ENCODE measurements at regions not wholly inside any gene's neighbourhood (a gene's known extent, or its start where the extent isn't known, plus 50 kb on each side); places are given as distances from the start of the nearest gene placed in this dataset.

- CTCF ChIA-PET: interaction anchor here (1.7 to 1.8 kb wide), 2 partner anchors 158 to 428 kb away, joined by 6 to 8 read pairs; no protein-coding TSS in a partner anchor
- H3K4me3 Mint-ChIP-seq: peak overlapping the region; percentile 59
- peaks cover 4% of the 10 kb centered on the region; the same call in 1 of the 2 replicates for H3K36me3 Mint-ChIP-seq
- TF ChIP-seq ZBTB21 (CRISPR knock-in tag; IDR thresholded peaks at IDR 0.05; ENCODE audit: borderline replicate concordance) (no peak), ETV6 (CRISPR knock-in tag; IDR thresholded peaks at IDR 0.05) (0 out of 2 replicates have a peak, but pooled peaks have one; percentile 24), ATF1 (CRISPR knock-in tag; IDR thresholded peaks at IDR 0.05) (no peak), ZNF317 (CRISPR knock-in tag; IDR thresholded peaks at IDR 0.05; ENCODE audit: borderline replicate concordance, low read depth) (peak; percentile 66)
- ATAC-seq: peak; percentile 16
- POLR2A ChIA-PET: no interaction called here
- H3K4me1 Mint-ChIP-seq: peaks cover 57% of the 10 kb centered on the region
- peak overlapping the region; percentile 91 for H3K27ac Mint-ChIP-seq
- H3K9me3 Mint-ChIP-seq: 0 out of 2 replicates have a peak, but pooled peaks cover 3% of the 10 kb centered on the region
- H3K27me3 Mint-ChIP-seq (ENCODE audit: low read depth): no peaks in the 10 kb centered on the region
- DNase-seq (ENCODE audit: low spot score): no peak
These were observed 417.6 kb downstream of the PCNX1 start for GRCh38 chr14:71324767-71325272.

DNA sequence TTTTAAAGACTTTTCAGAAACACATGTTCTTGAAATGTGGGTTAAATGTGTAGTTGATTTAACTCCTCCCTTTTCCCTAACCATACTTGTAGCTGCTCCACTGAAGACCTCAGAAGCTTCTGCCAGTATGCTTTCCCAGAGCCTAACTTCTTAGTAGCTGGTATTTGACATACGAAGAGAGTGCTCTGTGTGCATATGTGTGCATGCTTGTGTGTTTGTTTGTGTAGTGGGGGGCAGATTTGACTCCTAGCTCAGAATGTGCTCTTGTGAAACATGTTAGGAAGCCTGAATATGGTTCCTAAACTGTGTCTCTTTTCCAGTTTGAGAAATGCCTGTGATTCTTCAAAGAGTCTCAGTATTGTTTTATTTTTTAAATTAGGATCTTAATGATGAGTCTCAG, 420.4 kb downstream of the PCNX1 start:
- ChIA-PET CTCF (no interaction called here), POLR2A (no interaction called here)
- no peaks in the 10 kb centered on the region for H3K27me3 Mint-ChIP-seq (ENCODE audit: low read depth)
- H3K36me3 Mint-ChIP-seq: peaks cover 6% of the 10 kb centered on the region; the same call in 1 of the 2 replicates
- no peak for ATAC-seq
- peaks cover 59% of the 10 kb centered on the region for H3K4me1 Mint-ChIP-seq
- H3K4me3 Mint-ChIP-seq: no peak overlapping the region
- H3K9me3 Mint-ChIP-seq: 0 out of 2 replicates have a peak, but pooled peaks cover 3% of the 10 kb centered on the region
- no peak for TF ChIP-seq OVOL2 (CRISPR knock-in tag; IDR thresholded peaks at IDR 0.05; ENCODE audit: borderline replicate concordance)
- TF ChIP-seq MXD4 (CRISPR knock-in tag; IDR thresholded peaks at IDR 0.05; ENCODE audit: borderline replicate concordance): no peak
- TF ChIP-seq ERG (CRISPR knock-in tag; IDR thresholded peaks at IDR 0.05): no peak
- TF ChIP-seq JUN (CRISPR knock-in tag; IDR thresholded peaks at IDR 0.05): no peak
- TF ChIP-seq, protein P1, sequence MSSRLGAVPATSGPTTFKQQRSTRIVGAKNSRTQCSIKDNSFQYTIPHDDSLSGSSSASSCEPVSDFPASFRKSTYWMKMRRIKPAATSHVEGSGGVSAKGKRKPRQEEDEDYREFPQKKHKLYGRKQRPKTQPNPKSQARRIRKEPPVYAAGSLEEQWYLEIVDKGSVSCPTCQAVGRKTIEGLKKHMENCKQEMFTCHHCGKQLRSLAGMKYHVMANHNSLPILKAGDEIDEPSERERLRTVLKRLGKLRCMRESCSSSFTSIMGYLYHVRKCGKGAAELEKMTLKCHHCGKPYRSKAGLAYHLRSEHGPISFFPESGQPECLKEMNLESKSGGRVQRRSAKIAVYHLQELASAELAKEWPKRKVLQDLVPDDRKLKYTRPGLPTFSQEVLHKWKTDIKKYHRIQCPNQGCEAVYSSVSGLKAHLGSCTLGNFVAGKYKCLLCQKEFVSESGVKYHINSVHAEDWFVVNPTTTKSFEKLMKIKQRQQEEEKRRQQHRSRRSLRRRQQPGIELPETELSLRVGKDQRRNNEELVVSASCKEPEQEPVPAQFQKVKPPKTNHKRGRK (CRISPR knock-in tag; IDR thresholded peaks at IDR 0.05; ENCODE audit: borderline replicate concordance): no peak
- no peak for TF ChIP-seq NFYB (CRISPR knock-in tag; conservative IDR thresholded peaks at IDR 0.05; ENCODE audit: low read depth)
- no peak for TF ChIP-seq NR1H2 (CRISPR knock-in tag; IDR thresholded peaks at IDR 0.05)
- no peak for TF ChIP-seq ATF2 (CRISPR knock-in tag; IDR thresholded peaks at IDR 0.05; ENCODE audit: borderline replicate concordance, low read depth)
- no peak for TF ChIP-seq ZNF671 (CRISPR knock-in tag; IDR thresholded peaks at IDR 0.05)
- TF ChIP-seq, protein P2, sequence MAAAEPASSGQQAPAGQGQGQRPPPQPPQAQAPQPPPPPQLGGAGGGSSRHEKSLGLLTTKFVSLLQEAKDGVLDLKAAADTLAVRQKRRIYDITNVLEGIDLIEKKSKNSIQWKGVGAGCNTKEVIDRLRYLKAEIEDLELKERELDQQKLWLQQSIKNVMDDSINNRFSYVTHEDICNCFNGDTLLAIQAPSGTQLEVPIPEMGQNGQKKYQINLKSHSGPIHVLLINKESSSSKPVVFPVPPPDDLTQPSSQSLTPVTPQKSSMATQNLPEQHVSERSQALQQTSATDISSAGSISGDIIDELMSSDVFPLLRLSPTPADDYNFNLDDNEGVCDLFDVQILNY (CRISPR knock-in tag; IDR thresholded peaks at IDR 0.05): no peak
- TF ChIP-seq, protein P3, sequence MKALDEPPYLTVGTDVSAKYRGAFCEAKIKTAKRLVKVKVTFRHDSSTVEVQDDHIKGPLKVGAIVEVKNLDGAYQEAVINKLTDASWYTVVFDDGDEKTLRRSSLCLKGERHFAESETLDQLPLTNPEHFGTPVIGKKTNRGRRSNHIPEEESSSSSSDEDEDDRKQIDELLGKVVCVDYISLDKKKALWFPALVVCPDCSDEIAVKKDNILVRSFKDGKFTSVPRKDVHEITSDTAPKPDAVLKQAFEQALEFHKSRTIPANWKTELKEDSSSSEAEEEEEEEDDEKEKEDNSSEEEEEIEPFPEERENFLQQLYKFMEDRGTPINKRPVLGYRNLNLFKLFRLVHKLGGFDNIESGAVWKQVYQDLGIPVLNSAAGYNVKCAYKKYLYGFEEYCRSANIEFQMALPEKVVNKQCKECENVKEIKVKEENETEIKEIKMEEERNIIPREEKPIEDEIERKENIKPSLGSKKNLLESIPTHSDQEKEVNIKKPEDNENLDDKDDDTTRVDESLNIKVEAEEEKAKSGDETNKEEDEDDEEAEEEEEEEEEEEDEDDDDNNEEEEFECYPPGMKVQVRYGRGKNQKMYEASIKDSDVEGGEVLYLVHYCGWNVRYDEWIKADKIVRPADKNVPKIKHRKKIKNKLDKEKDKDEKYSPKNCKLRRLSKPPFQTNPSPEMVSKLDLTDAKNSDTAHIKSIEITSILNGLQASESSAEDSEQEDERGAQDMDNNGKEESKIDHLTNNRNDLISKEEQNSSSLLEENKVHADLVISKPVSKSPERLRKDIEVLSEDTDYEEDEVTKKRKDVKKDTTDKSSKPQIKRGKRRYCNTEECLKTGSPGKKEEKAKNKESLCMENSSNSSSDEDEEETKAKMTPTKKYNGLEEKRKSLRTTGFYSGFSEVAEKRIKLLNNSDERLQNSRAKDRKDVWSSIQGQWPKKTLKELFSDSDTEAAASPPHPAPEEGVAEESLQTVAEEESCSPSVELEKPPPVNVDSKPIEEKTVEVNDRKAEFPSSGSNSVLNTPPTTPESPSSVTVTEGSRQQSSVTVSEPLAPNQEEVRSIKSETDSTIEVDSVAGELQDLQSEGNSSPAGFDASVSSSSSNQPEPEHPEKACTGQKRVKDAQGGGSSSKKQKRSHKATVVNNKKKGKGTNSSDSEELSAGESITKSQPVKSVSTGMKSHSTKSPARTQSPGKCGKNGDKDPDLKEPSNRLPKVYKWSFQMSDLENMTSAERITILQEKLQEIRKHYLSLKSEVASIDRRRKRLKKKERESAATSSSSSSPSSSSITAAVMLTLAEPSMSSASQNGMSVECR (CRISPR knock-in tag; IDR thresholded peaks at IDR 0.05; ENCODE audit: borderline replicate concordance): no peak
- TF ChIP-seq ZNF219 (CRISPR knock-in tag; IDR thresholded peaks at IDR 0.05; ENCODE audit: borderline replicate concordance): no peak
- H3K27ac Mint-ChIP-seq: peak overlapping the region; percentile 54; the same call in 1 of the 2 replicates
- DNase-seq (ENCODE audit: low spot score): no peak

Measured in WTC11 (cell line).